Sigmoid colon (tissue), 4 donors: ENCODE measurements at regions not wholly inside any gene's neighbourhood (a gene's known extent, or its start where the extent isn't known, plus 50 kb on each side); places are given as distances from the start of the nearest gene placed in this dataset.

Experiments used
- EP300 ChIP-seq, 4 donors: sonication (generic); formaldehyde crosslinking; IDR thresholded peaks; one replicate each; pipeline ENCODE4 v1.6.1; 2017; ENCODE audit warnings: antibody characterized with exemption in 4 of 4
- POLR2A ChIP-seq, 2 donors: fragments of 450-650 bp; IDR thresholded peaks; one replicate each; pipeline ENCODE4 v1.6.1; 2016; ENCODE audit warnings: antibody characterized with exemption in 2 of 2, mild to moderate bottlenecking in 2 of 2, moderate library complexity in 2 of 2
- POLR2AphosphoS5 ChIP-seq, 4 donors: sonication (generic); formaldehyde crosslinking; IDR thresholded peaks; one replicate each; pipeline ENCODE4 v1.6.1; 2017; ENCODE audit warnings: antibody characterized with exemption in 4 of 4
- TF ChIP-seq, protein P1 (sequence below), 4 experiments: fragments of 450-650 bp in 3 of 4; fragments of 200-600 bp in 1 of 4; IDR thresholded peaks; one replicate each; pipeline ENCODE4 v1.5.1; 2016 to 2019; ENCODE audit warnings: antibody characterized with exemption in 4 of 4, mild to moderate bottlenecking in 3 of 4, moderate library complexity in 2 of 4

- TF ChIP-seq, protein P1, sequence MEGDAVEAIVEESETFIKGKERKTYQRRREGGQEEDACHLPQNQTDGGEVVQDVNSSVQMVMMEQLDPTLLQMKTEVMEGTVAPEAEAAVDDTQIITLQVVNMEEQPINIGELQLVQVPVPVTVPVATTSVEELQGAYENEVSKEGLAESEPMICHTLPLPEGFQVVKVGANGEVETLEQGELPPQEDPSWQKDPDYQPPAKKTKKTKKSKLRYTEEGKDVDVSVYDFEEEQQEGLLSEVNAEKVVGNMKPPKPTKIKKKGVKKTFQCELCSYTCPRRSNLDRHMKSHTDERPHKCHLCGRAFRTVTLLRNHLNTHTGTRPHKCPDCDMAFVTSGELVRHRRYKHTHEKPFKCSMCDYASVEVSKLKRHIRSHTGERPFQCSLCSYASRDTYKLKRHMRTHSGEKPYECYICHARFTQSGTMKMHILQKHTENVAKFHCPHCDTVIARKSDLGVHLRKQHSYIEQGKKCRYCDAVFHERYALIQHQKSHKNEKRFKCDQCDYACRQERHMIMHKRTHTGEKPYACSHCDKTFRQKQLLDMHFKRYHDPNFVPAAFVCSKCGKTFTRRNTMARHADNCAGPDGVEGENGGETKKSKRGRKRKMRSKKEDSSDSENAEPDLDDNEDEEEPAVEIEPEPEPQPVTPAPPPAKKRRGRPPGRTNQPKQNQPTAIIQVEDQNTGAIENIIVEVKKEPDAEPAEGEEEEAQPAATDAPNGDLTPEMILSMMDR (IDR thresholded peaks at IDR 0.05): no peak
- no peak for TF ChIP-seq POLR2A (IDR thresholded peaks at IDR 0.05)
- no peak for TF ChIP-seq EP300 (IDR thresholded peaks at IDR 0.05)
- no peak for TF ChIP-seq POLR2AphosphoS5 (IDR thresholded peaks at IDR 0.05)
These were observed 258.6 kb downstream of the CBLN1 start for GRCh38 chr16:49023050-49023449.
